ENCODE measurements at regions not wholly inside any gene's neighbourhood (a gene's known extent, or its start where the extent isn't known, plus 50 kb on each side); places are given as distances from the start of the nearest gene placed in this dataset.

- TF ChIP-seq CTCF (conservative IDR thresholded peaks at IDR 0.05; ENCODE audit: low read length) = no peak
- TF ChIP-seq EZH2phosphoT487 (IDR thresholded peaks at IDR 0.05; ENCODE audit: borderline replicate concordance) = no peak
These were observed 76.8 kb upstream of the ZNF678 start for GRCh38 chr1:227486559-227486958.

All from Loucy (cell line).